H9 (cell line): ENCODE measurements at regions not wholly inside any gene's neighbourhood (a gene's known extent, or its start where the extent isn't known, plus 50 kb on each side); places are given as distances from the start of the nearest gene placed in this dataset.

Experiments used
- DNase-seq: peaks from one replicate; pipeline ENCODE4 v3.0.0-alpha.2; 2017
- H2AFZ ChIP-seq: one replicate; pipeline ENCODE4 v1.6.1; 2013; ENCODE audit warnings: mild to moderate bottlenecking, low read length, control low read depth, moderate library complexity
- H2AK5ac ChIP-seq: 2 replicates; pipeline ENCODE4 v1.6.1; 2013; ENCODE audit warnings: low read length, control low read depth, mixed read lengths; ENCODE audit not compliant: insufficient read length
- H2BK120ac ChIP-seq: one replicate; pipeline ENCODE4 v1.6.1; 2013; ENCODE audit warnings: low read depth, mild to moderate bottlenecking, low read length, control low read depth, inconsistent platforms; ENCODE audit not compliant: poor library complexity, severe bottlenecking
- H2BK12ac ChIP-seq: 2 replicates; pipeline ENCODE4 v1.6.1; 2013; ENCODE audit warnings: low read length, control low read depth, mixed read lengths, low read depth; ENCODE audit not compliant: insufficient read length
- H2BK15ac ChIP-seq: 2 replicates; pipeline ENCODE4 v1.6.1; 2013; ENCODE audit warnings: low read depth, low read length, control low read depth
- H2BK20ac ChIP-seq: one replicate; pipeline ENCODE4 v1.6.1; 2013; ENCODE audit warnings: low read depth, mild to moderate bottlenecking, low read length, control low read depth, inconsistent platforms; ENCODE audit not compliant: poor library complexity, severe bottlenecking
- H2BK5ac ChIP-seq: 2 replicates; pipeline ENCODE4 v1.6.1; 2013; ENCODE audit warnings: low read length, control low read depth, mixed read lengths; ENCODE audit not compliant: insufficient read length
- H3K14ac ChIP-seq: 2 replicates; pipeline ENCODE4 v1.6.1; 2013; ENCODE audit warnings: low read length, control low read depth; ENCODE audit not compliant: insufficient read depth
- H3K18ac ChIP-seq: 2 replicates; pipeline ENCODE4 v1.6.1; 2013; ENCODE audit warnings: low read depth, mild to moderate bottlenecking, mixed read lengths, low read length, control low read depth; ENCODE audit not compliant: insufficient read length
- H3K23ac ChIP-seq: 2 replicates; pipeline ENCODE4 v1.6.1; 2013; ENCODE audit warnings: low read length, control low read depth, mixed read lengths, low read depth; ENCODE audit not compliant: insufficient read length
- H3K23me2 ChIP-seq: 2 replicates; pipeline ENCODE4 v1.6.1; 2013; ENCODE audit warnings: low read depth, mild to moderate bottlenecking, mixed read lengths, low read length, control low read depth; ENCODE audit not compliant: insufficient read length, poor library complexity, severe bottlenecking
- H3K27ac ChIP-seq: 2 replicates; pipeline ENCODE4 v1.5.1; 2013; ENCODE audit warnings: low read length, control low read depth, mixed read lengths, low read depth; ENCODE audit not compliant: insufficient read length
- H3K27me3 ChIP-seq: 2 replicates; pipeline ENCODE4 v1.6.1; 2013; ENCODE audit warnings: low read length, control low read depth, inconsistent platforms; ENCODE audit not compliant: insufficient read depth
- H3K4ac ChIP-seq: 2 replicates; pipeline ENCODE4 v1.6.1; 2013; ENCODE audit warnings: low read depth, mild to moderate bottlenecking, control low read depth, inconsistent platforms, low read length, moderate library complexity
- H3K4me1 ChIP-seq: 2 replicates; pipeline ENCODE4 v1.6.1; 2013; ENCODE audit warnings: low read length, control low read depth, inconsistent platforms; ENCODE audit not compliant: insufficient read depth
- H3K4me2 ChIP-seq: 2 replicates; pipeline ENCODE4 v1.6.1; 2013; ENCODE audit warnings: low read length, control low read depth, mixed read lengths; ENCODE audit not compliant: insufficient read length, insufficient read depth
- H3K56ac ChIP-seq: 2 replicates; pipeline ENCODE4 v1.6.1; 2013; ENCODE audit warnings: low read depth, mild to moderate bottlenecking, mixed read lengths, low read length, control low read depth; ENCODE audit not compliant: insufficient read length
- H3K79me1 ChIP-seq: 2 replicates; pipeline ENCODE4 v1.6.1; 2013; ENCODE audit warnings: low read depth, mild to moderate bottlenecking, moderate library complexity, low read length, control low read depth, inconsistent platforms; ENCODE audit not compliant: insufficient read depth, poor library complexity, severe bottlenecking
- H3K79me2 ChIP-seq: 2 replicates; pipeline ENCODE4 v1.6.1; 2013; ENCODE audit warnings: low read length, control low read depth, inconsistent platforms; ENCODE audit not compliant: insufficient read depth
- H3K9ac ChIP-seq: 2 replicates; pipeline ENCODE4 v1.6.1; 2013; ENCODE audit warnings: low read length, control low read depth, mixed read lengths; ENCODE audit not compliant: insufficient read length; ENCODE audit errors: extremely low read depth
- H3K9me3 ChIP-seq: one replicate; pipeline ENCODE4 v1.6.1; 2013; ENCODE audit warnings: low read depth, low read length, inconsistent platforms; ENCODE audit not compliant: control insufficient read depth
- H3T11ph ChIP-seq: one replicate; pipeline ENCODE4 v1.6.1; 2013; ENCODE audit warnings: mild to moderate bottlenecking, low read length, control low read depth, inconsistent platforms
- H4K20me1 ChIP-seq: one replicate; pipeline ENCODE4 v1.6.1; 2013; ENCODE audit not compliant: control insufficient read depth, insufficient read length, insufficient read depth
- H4K5ac ChIP-seq: 2 replicates; pipeline ENCODE4 v1.6.1; 2013; ENCODE audit warnings: low read depth, mild to moderate bottlenecking, mixed read lengths, low read length, control low read depth; ENCODE audit not compliant: insufficient read length
- H4K8ac ChIP-seq: replicated peaks from 2 replicates; pipeline ENCODE4 v1.6.1; 2013; ENCODE audit warnings: low read length, control low read depth, mixed read lengths, low read depth; ENCODE audit not compliant: insufficient read length
- H4K91ac ChIP-seq: 2 replicates; pipeline ENCODE4 v1.6.1; 2013; ENCODE audit warnings: low read depth, mild to moderate bottlenecking, moderate library complexity, mixed read lengths, low read length, control low read depth; ENCODE audit not compliant: insufficient read length
- H3K27ac Mint-ChIP-seq, 3 experiments: 2 replicates in 2 of 3; 3 replicates in 1 of 3; pipeline ENCODE4 v1.8.0; 2020 to 2021; ENCODE audit warnings: mixed read lengths in 3 of 3, mild to moderate bottlenecking in 1 of 3, moderate library complexity in 1 of 3
- H3K27me3 Mint-ChIP-seq: 2 replicates; pipeline ENCODE4 v1.8.0; 2021; ENCODE audit warnings: low read depth, mild to moderate bottlenecking, moderate library complexity, mixed read lengths
- H3K36me3 Mint-ChIP-seq, 3 experiments: 2 replicates in 2 of 3; 3 replicates in 1 of 3; pipeline ENCODE4 v1.8.0; 2020 to 2021; ENCODE audit warnings: low read depth in 3 of 3, mixed read lengths in 3 of 3; ENCODE audit not compliant: insufficient read depth in 1 of 3
- H3K4me1 Mint-ChIP-seq, 2 experiments: 2 replicates each; pipeline ENCODE4 v1.8.0; 2020; ENCODE audit warnings: mixed read lengths in 2 of 2
- H3K4me3 Mint-ChIP-seq, 2 experiments: 2 replicates in 1 of 2; 3 replicates in 1 of 2; pipeline ENCODE4 v1.8.0; 2020 to 2021; ENCODE audit warnings: mild to moderate bottlenecking in 2 of 2, mixed read lengths in 2 of 2, moderate library complexity in 1 of 2
- H3K9me3 Mint-ChIP-seq, 2 experiments: 2 replicates in 1 of 2; 3 replicates in 1 of 2; pipeline ENCODE4 v1.8.0; 2020; ENCODE audit warnings: mild to moderate bottlenecking in 2 of 2, mixed read lengths in 2 of 2, moderate library complexity in 1 of 2
- CTCF ChIP-seq: fragments of 200-600 bp; sonication (generic); conservative IDR thresholded peaks from 3 replicates; pipeline ENCODE4 v1.8.0; 2021; ENCODE audit warnings: antibody characterized with exemption, mild to moderate bottlenecking

- peaks cover 0 to 19% (median 7%) of the 10 kb centered on the region in 3 experiments; a peak in 4 of 7 replicates for H3K36me3 Mint-ChIP-seq
- Histone ChIP-seq H3K23me2 (no peaks in the 10 kb centered on the region), H3K23ac (no peak overlapping the region), H4K8ac (no peak overlapping the region), H3K79me1 (no peaks in the 10 kb centered on the region), H2AK5ac (no peak overlapping the region), H4K5ac (no peak overlapping the region), H3K79me2 (no peaks in the 10 kb centered on the region), H2AFZ (no peak overlapping the region), H3K9me3 (no peaks in the 10 kb centered on the region), H2BK120ac (no peak overlapping the region), H4K20me1 (no peaks in the 10 kb centered on the region), H3K27ac (no peak overlapping the region), H2BK20ac (no peak overlapping the region), H3K4me2 (no peak overlapping the region), H2BK5ac (no peak overlapping the region), H3K27me3 (no peaks in the 10 kb centered on the region), H2BK15ac (no peak overlapping the region), H3K56ac (no peak overlapping the region), H3K4me1 (no peaks in the 10 kb centered on the region), H3K14ac (no peak overlapping the region), H3K4ac (no peak overlapping the region), H3T11ph (no peak overlapping the region), H3K9ac (no peak overlapping the region), H2BK12ac (no peak overlapping the region), H4K91ac (no peak overlapping the region), H3K18ac (no peak overlapping the region)
- no peaks in the 10 kb centered on the region for H3K4me1 Mint-ChIP-seq
- H3K9me3 Mint-ChIP-seq = peaks cover 23 to 25% of the 10 kb centered on the region in 2 experiments
- no peak overlapping the region for H3K27ac Mint-ChIP-seq
- TF ChIP-seq CTCF = no peak
- DNase-seq = no peak
- no peaks in the 10 kb centered on the region for H3K27me3 Mint-ChIP-seq
- H3K4me3 Mint-ChIP-seq = no peak overlapping the region
Observed at GRCh38 chr5:53291528-53291927, 182.0 kb upstream of the MOCS2 start.
